ENCODE measurements at regions not wholly inside any gene's neighbourhood (a gene's known extent, or its start where the extent isn't known, plus 50 kb on each side); places are given as distances from the start of the nearest gene placed in this dataset.

GRCh38 chr14:86858591-86858990 is 1134.4 kb downstream of the GALC start:
- DNase-seq = no peak

GRCh38 chr14:86858031-86858430 is 1135.0 kb downstream of the GALC start:
- no peak for DNase-seq

GRCh38 chr14:86852530-86852929 is 1140.5 kb downstream of the GALC start:
- DNase-seq = no peak

- DNase-seq = no peak
These were observed 1145.8 kb downstream of the GALC start for GRCh38 chr14:86847140-86847539.

- no peak for DNase-seq
These were observed 1154.6 kb downstream of the GALC start for GRCh38 chr14:86838363-86838762.

GRCh38 chr14:86826661-86827060 is 1166.3 kb downstream of the GALC start:
- DNase-seq = no peak

DNA sequence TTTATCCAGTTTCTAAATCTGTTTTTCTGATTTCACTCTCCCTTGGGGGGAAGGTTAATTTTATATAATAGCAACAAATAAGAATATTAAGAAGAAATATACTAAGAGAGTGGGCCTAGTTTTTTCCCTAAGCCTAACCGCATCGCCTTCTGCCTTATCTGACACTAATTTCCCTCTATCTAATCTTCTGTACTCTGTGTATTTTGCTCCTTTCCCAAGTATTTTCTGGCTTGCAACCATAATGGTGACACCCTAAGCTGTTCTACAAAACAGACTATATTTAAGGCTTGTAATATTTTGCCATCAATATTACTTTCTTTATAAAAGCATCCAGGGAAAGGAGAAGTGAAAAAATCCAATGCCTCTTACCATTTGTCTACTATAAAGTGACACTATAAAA is 1168.8 kb downstream of the GALC start:
- DNase-seq = no peak

GRCh38 chr14:86823581-86823980 is 1169.4 kb downstream of the GALC start:
- no peak for DNase-seq

DNA sequence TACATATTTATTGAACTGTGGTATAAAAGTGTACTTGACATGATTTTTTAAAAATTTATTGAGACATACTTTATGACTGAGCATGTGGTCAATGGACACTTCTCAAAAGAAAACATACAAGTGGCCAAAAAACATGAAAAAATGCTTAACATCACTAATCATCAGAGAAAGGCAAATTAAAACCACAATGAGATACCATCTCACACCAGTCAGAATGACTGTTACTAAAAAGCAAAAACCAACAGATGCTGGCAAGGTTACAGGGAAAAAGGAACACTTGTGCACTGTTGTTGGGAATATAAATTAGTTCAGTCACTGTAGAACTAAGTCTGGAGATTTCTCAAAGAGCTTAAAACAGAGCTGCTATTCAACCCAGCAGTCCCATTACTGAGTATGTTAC is 1177.6 kb downstream of the GALC start:
- no peak for DNase-seq

DNA sequence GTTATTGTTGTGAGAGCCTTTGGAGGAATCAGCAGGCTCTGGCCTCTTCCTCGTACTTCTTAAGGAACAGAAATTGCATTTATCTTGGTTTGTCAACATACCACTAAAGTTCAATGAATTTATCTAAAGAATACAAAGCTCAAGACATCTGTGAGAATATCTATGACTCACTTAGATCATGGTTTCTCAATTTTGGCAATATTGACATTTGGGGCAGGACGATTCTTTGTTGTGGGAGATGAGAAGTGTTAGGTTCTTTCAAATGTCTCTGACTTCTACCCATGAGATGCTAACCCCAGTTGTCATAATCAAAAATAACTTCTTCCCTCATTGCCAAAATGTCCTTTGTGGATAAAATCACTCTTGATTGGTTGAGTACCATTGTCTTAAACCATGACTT is 1190.3 kb downstream of the GALC start:
- DNase-seq = no peak

GRCh38 chr14:86799244-86799647 is 1193.7 kb downstream of the GALC start:
- peak; percentile 1 for DNase-seq

DNA sequence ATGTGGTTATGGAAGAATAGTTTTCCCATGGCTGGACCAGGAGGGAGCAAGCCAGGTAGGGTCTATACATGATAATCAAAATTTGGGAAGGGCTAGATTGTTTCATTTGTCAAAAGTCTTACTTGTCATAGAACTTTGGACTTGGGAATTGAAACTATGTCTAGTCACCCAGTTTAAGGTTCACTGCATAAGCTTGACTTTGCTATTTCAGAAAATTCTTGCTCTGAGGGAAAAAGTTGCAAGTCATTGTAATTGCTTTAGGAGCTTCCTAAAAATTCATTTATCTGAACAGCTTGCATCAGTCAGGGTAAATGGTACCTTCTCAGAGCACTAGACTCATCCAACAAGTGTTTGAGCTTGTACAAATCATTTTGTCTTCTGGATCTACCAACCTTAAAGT is 1194.7 kb downstream of the GALC start:
- DNase-seq = no peak

DNA sequence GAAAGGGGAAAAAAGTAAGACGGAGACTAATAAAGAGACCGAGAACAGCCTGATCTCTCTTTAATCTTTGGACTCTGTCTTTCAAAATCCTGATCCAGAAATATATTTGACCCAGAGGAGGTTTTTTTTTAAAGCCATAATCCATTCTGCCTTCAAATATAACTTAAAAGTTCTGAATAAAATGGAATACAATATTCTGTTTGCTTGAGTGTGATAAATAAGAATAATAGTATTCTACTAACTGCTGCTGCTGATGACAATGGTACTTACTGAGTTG is 1196.0 kb downstream of the GALC start:
- no peak for DNase-seq

GRCh38 chr14:86796221-86797074 is 1196.5 kb downstream of the GALC start:
- no peak for DNase-seq

DNA sequence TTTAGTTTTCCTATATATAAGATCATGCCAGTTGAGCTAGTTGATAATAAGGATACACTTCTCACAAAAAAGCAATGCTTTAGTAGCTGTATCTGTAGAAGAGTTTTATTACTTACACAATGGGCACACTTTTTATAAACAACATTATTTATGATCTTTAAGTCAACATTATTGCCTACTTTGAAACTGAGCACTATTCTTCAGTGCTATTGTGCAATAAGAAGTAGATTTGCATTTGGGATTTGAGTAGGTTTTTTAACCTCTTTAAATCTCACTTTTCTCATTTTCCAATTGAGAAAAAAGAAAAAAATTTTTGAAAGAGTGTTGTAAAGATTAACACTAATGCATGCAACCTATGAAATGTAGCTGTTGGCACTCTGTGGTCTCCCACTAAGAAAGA is 1198.3 kb downstream of the GALC start:
- no peak for DNase-seq

DNA sequence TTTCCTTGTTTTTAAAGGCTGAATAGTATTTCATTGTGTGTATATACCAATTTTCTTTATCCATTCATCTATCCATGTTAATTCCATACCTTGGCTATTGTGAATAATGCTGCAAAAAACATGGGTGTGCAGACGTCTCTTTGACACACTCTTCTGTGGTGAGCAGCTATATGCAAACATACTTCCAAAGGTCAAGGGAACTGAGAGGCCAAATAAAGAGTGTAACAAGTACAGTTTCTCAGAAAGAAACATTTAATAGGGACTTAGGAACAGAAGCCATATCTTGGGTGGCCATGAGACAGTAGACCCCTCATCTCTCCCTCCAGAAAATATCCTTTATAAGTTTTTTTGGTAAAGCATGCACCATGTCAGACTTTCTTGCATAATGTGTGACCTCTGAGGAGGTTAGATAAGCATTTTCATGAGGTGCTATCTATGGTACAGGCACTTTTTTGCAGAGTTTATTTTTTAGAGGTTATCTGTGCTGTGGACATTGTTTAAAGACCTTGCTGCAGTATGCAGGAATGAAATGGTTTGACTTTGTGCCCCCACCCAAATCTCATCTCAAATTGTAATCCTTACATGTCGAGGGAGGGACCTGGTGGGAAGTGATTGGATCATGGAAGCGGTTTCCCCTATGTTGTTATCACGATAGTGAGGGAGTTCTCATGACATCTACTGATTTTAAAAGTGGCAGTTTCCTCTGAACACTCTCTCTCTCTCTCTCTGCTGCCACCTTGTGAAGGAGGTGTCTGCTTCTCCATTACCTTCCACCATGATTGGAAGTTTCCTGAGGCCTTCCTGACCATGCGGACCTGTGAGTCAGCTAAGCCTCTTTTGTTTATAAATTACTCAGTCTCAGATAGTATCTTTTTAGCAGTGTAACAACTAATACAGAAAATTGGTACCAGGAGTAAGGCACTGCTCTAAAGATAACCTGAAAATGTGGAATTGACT is 1202.3 kb downstream of the GALC start:
- no peak for DNase-seq

GRCh38 chr14:86788224-86788623 is 1204.8 kb downstream of the GALC start:
- no peak for DNase-seq

GRCh38 chr14:86787717-86788116 is 1205.3 kb downstream of the GALC start:
- peak; percentile 18 for DNase-seq

DNA sequence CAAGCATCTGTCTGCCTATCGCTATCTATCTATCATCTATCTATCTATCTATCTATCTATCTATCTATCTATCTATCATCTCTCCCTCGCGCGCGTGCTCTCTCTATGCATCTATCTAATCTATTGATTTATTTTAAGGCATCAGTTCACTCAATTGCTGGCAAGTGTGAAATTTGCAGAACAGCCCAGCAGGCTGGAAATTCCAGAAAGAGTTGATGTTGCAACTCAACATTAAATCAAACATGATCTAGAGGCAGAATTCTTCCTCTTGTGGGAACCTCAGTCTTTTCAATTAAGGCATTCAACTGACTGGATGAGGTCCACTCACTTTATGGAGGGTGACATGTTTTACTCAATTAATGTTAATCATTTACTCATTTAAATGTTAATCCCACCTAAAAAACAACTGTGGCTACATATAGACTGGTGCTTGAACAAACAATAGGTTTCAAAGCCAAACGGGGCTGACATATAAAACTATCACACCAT is 1210.8 kb downstream of the GALC start:
- DNase-seq = no peak

DNA sequence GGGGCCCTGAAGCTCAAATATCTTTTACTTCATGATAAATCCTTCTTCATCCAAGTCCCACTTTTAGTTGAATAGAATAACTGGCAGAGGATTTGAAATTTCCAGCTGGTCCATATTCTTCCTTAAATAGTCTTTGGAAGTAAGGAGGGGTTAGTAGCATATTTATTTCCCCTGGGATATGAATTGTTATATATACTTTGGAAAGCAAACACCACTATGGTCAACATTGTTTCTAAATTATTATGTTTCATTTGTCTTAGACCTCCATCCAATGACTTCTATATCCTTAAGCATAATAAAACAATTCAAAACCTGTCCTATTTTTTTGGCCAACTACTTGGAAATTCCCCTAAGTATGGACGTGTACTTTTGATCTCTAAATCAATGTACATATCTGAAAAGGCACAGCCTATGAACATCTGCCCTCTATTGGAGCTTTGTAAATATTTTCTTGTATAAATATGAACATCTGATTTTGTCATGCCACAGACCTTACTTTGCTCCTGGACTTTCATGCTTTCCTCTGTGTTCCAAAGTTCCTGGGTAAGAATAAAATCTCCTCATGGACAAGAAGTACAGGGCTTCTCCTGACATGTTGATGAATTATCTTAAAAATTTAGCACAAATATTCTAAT is 1212.0 kb downstream of the GALC start:
- no peak for DNase-seq

- DNase-seq = no peak
These were observed 1212.5 kb downstream of the GALC start for GRCh38 chr14:86780461-86780860.

- DNase-seq = no peak
These were observed 1213.6 kb downstream of the GALC start for GRCh38 chr14:86779416-86779815.

- no peak for DNase-seq
These were observed 1214.9 kb downstream of the GALC start for GRCh38 chr14:86777963-86778602.

Measured in NCI-H2171 (cell line).